SK-N-SH treated with all-trans-retinoic acid at 6 μM for 48 hours (cell line): ENCODE measurements at regions not wholly inside any gene's neighbourhood (a gene's known extent, or its start where the extent isn't known, plus 50 kb on each side); places are given as distances from the start of the nearest gene placed in this dataset.

Experiments
- ATAC-seq: fragments of 200-7000 bp; cut with Tn5 transposase; 3 replicates; pipeline ENCODE4 v1.9.1; 2020; ENCODE audit warnings: mild to moderate bottlenecking, moderate library complexity
- CREB5 ChIP-seq: fragments of 250-450 bp; sonication (Bioruptor Pico); IDR thresholded peaks from 2 replicates; pipeline ENCODE4 v1.5.1; 2020; ENCODE audit warnings: low read depth, mild to moderate bottlenecking, moderate library complexity
- CSDC2 ChIP-seq: fragments of 250-450 bp; sonication (Bioruptor Pico); IDR thresholded peaks from 2 replicates; pipeline ENCODE4 v1.5.0; 2020; ENCODE audit warnings: mild to moderate bottlenecking, moderate library complexity
- CSRNP3 ChIP-seq: fragments of 250-450 bp; sonication (Bioruptor Pico); IDR thresholded peaks from 2 replicates; pipeline ENCODE4 v1.5.1; 2021; ENCODE audit warnings: mild to moderate bottlenecking, moderate library complexity
- ESRRG ChIP-seq: fragments of 250-450 bp; sonication (Bioruptor Pico); IDR thresholded peaks from 2 replicates; pipeline ENCODE4 v1.6.1; 2021; ENCODE audit warnings: mild to moderate bottlenecking
- GLIS3 ChIP-seq: fragments of 250-450 bp; sonication (Bioruptor Pico); IDR thresholded peaks from 2 replicates; pipeline ENCODE4 v1.5.0; 2020; ENCODE audit warnings: mild to moderate bottlenecking, moderate library complexity
- ISL1 ChIP-seq: fragments of 250-450 bp; sonication (Bioruptor Pico); IDR thresholded peaks from 2 replicates; pipeline ENCODE4 v2.1.2; 2022; ENCODE audit warnings: mild to moderate bottlenecking, moderate library complexity
- OSR1 ChIP-seq: fragments of 250-450 bp; sonication (Bioruptor Pico); IDR thresholded peaks from 2 replicates; pipeline ENCODE4 v1.8.0; 2022; ENCODE audit warnings: moderate library complexity, mild to moderate bottlenecking, inconsistent platforms
- PPARA ChIP-seq: fragments of 250-450 bp; sonication (Bioruptor Pico); IDR thresholded peaks from 2 replicates; pipeline ENCODE4 v1.5.0; 2020; ENCODE audit warnings: mild to moderate bottlenecking, borderline replicate concordance
- RARB ChIP-seq: fragments of 250-450 bp; sonication (Bioruptor Pico); IDR thresholded peaks from 2 replicates; pipeline ENCODE4 v1.8.0; 2021; ENCODE audit warnings: mild to moderate bottlenecking, moderate library complexity
- SNAI2 ChIP-seq: fragments of 250-450 bp; sonication (Bioruptor Pico); IDR thresholded peaks from 2 replicates; pipeline ENCODE4 v1.5.0; 2020; ENCODE audit warnings: mild to moderate bottlenecking, moderate library complexity
- TCF4 ChIP-seq: fragments of 250-450 bp; sonication (Bioruptor Pico); IDR thresholded peaks from 2 replicates; pipeline ENCODE4 v1.8.0; 2021; ENCODE audit warnings: mild to moderate bottlenecking, moderate library complexity, borderline replicate concordance
- TOX ChIP-seq: fragments of 250-450 bp; sonication (Bioruptor Pico); IDR thresholded peaks from 2 replicates; pipeline ENCODE4 v1.8.0; 2021; ENCODE audit warnings: mild to moderate bottlenecking, moderate library complexity, borderline replicate concordance
- ZC3H10 ChIP-seq: fragments of 250-450 bp; sonication (Bioruptor Pico); IDR thresholded peaks from 2 replicates; pipeline ENCODE4 v1.5.1; 2021; ENCODE audit warnings: mild to moderate bottlenecking, moderate library complexity
- ZFP3 ChIP-seq: fragments of 250-450 bp; sonication (Bioruptor Pico); IDR thresholded peaks from 2 replicates; pipeline ENCODE4 v1.5.0; 2020; ENCODE audit warnings: mild to moderate bottlenecking, moderate library complexity
- ZFP30 ChIP-seq: fragments of 450-650 bp; formaldehyde crosslinking; IDR thresholded peaks from 2 replicates; pipeline ENCODE4 v1.5.0; 2022; ENCODE audit warnings: mild to moderate bottlenecking, moderate library complexity
- ZNF565 ChIP-seq: fragments of 450-650 bp; formaldehyde crosslinking; conservative IDR thresholded peaks from 2 replicates; pipeline ENCODE4 v1.5.0; 2020; ENCODE audit warnings: low read depth, mild to moderate bottlenecking, moderate library complexity
- ZNF70 ChIP-seq: fragments of 450-650 bp; formaldehyde crosslinking; IDR thresholded peaks from 2 replicates; pipeline ENCODE4 v1.5.0; 2020; ENCODE audit warnings: mild to moderate bottlenecking, moderate library complexity
- ZNF8 ChIP-seq: fragments of 450-650 bp; formaldehyde crosslinking; IDR thresholded peaks from 2 replicates; pipeline ENCODE4 v1.5.0; 2020; ENCODE audit warnings: mild to moderate bottlenecking, moderate library complexity
- TF ChIP-seq, protein P1 (sequence below): fragments of 250-450 bp; sonication (Bioruptor Pico); IDR thresholded peaks from 2 replicates; pipeline ENCODE4 v1.8.0; 2020; ENCODE audit warnings: mild to moderate bottlenecking, moderate library complexity, borderline replicate concordance
- TF ChIP-seq, protein P2 (sequence below): fragments of 250-450 bp; sonication (Bioruptor Pico); IDR thresholded peaks from 2 replicates; pipeline ENCODE4 v1.8.0; 2021; ENCODE audit warnings: low read depth, mild to moderate bottlenecking, moderate library complexity, borderline replicate concordance

DNA sequence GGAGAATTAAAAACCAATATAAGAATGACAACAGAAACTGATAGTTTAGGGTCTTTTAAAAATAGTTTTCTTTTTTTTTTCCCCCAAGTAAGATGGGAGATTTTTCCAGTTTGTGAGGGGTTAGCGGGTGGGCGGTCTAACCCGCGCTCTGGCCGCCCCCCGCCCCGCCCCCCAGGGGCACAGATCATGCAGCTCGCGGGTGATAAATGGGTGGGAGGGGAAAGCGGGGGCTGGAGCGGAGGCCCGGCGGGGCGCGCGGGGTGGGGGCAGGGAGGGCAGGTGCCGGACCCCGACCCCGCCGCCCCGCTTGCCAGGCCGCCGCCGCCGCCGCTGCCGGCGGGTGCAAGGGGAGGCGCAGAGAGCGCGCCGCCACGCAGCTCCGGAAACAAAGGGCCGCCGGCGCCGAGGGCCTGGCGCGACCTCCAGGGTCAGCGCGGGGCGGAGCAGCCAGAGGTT is 60.1 kb upstream of the GSE1 start:
- TF ChIP-seq ZNF8 (CRISPR knock-in tag) = no peak
- TF ChIP-seq CREB5 (CRISPR knock-in tag) = no peak
- no peak for TF ChIP-seq RARB
- TF ChIP-seq GLIS3 (CRISPR knock-in tag) = no peak
- no peak for TF ChIP-seq ZNF70 (CRISPR knock-in tag)
- no peak for TF ChIP-seq TCF4 (CRISPR knock-in tag)
- TF ChIP-seq, protein P1, sequence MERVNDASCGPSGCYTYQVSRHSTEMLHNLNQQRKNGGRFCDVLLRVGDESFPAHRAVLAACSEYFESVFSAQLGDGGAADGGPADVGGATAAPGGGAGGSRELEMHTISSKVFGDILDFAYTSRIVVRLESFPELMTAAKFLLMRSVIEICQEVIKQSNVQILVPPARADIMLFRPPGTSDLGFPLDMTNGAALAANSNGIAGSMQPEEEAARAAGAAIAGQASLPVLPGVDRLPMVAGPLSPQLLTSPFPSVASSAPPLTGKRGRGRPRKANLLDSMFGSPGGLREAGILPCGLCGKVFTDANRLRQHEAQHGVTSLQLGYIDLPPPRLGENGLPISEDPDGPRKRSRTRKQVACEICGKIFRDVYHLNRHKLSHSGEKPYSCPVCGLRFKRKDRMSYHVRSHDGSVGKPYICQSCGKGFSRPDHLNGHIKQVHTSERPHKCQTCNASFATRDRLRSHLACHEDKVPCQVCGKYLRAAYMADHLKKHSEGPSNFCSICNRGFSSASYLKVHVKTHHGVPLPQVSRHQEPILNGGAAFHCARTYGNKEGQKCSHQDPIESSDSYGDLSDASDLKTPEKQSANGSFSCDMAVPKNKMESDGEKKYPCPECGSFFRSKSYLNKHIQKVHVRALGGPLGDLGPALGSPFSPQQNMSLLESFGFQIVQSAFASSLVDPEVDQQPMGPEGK = no peak
- no peak for TF ChIP-seq ZNF565 (CRISPR knock-in tag)
- TF ChIP-seq, protein P2, sequence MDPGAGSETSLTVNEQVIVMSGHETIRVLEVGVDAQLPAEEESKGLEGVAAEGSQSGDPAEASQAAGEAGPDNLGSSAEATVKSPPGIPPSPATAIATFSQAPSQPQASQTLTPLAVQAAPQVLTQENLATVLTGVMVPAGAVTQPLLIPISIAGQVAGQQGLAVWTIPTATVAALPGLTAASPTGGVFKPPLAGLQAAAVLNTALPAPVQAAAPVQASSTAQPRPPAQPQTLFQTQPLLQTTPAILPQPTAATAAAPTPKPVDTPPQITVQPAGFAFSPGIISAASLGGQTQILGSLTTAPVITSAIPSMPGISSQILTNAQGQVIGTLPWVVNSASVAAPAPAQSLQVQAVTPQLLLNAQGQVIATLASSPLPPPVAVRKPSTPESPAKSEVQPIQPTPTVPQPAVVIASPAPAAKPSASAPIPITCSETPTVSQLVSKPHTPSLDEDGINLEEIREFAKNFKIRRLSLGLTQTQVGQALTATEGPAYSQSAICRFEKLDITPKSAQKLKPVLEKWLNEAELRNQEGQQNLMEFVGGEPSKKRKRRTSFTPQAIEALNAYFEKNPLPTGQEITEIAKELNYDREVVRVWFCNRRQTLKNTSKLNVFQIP (CRISPR knock-in tag) = no peak
- TF ChIP-seq PPARA (CRISPR knock-in tag) = no peak
- TF ChIP-seq OSR1 (CRISPR knock-in tag) = no peak
- no peak for TF ChIP-seq SNAI2 (CRISPR knock-in tag)
- TF ChIP-seq ESRRG (CRISPR knock-in tag) = no peak
- no peak for TF ChIP-seq ZC3H10
- TF ChIP-seq CSDC2 (CRISPR knock-in tag) = no peak
- TF ChIP-seq CSRNP3 = no peak
- no peak for TF ChIP-seq ISL1 (CRISPR knock-in tag)
- TF ChIP-seq ZFP30 (CRISPR knock-in tag) = no peak
- ATAC-seq = no peak

- TF ChIP-seq ISL1 (CRISPR knock-in tag) = no peak
- peak; percentile 41 for ATAC-seq
Measured at GRCh38 chr16:85553436-85554113, 59.5 kb upstream of the GSE1 start.

GRCh38 chr16:85554114-85554888 is 58.8 kb upstream of the GSE1 start:
- TF ChIP-seq PPARA (CRISPR knock-in tag) (no peak), ZNF8 (CRISPR knock-in tag) (no peak), TOX (CRISPR knock-in tag) (no peak), ZNF70 (CRISPR knock-in tag) (no peak), CSRNP3 (no peak), TCF4 (CRISPR knock-in tag) (no peak), ISL1 (CRISPR knock-in tag) (no peak), RARB (no peak), GLIS3 (CRISPR knock-in tag) (no peak), ZFP3 (CRISPR knock-in tag) (no peak)
- TF ChIP-seq, protein P2 (CRISPR knock-in tag) = no peak
- TF ChIP-seq, all 23 proteins: peak for 0
- ATAC-seq = peak; percentile 63
